Body of pancreas (tissue), 4 donors: ENCODE measurements at regions not wholly inside any gene's neighbourhood (a gene's known extent, or its start where the extent isn't known, plus 50 kb on each side); places are given as distances from the start of the nearest gene placed in this dataset.

Experiments used
- ATAC-seq: fragments of 150-250 bp; one replicate; pipeline ENCODE4 v1.9.1; 2016
- DNase-seq, 4 donors: peaks; one replicate each; pipeline ENCODE4 v3.0.0-alpha.2; 2019
- H3K27ac ChIP-seq, 4 donors: fragments of 200-600 bp; sonication (generic); 1 replicate in 3 of 4; 2 replicates in 1 of 4; pipeline versions ENCODE4 v1.5.1 to v1.6.1; 2016 to 2019; ENCODE audit warnings: mild to moderate bottlenecking in 1 of 4, mixed read lengths in 1 of 4, moderate library complexity in 1 of 4
- H3K27me3 ChIP-seq, 2 donors: fragments of 200-600 bp; sonication (generic); one replicate each; pipeline ENCODE4 v1.6.0; 2016; ENCODE audit warnings: mild to moderate bottlenecking in 1 of 2
- H3K36me3 ChIP-seq, 2 donors: fragments of 200-600 bp; sonication (generic); replicated peaks in 1 of 2; 2 replicates each; pipeline ENCODE4 v1.5.1; 2016; ENCODE audit warnings: low read depth in 2 of 2; ENCODE audit not compliant: insufficient read depth in 1 of 2
- H3K4me1 ChIP-seq: fragments of 200-600 bp; sonication (generic); one replicate; pipeline ENCODE4 v1.6.0; 2016
- H3K4me3 ChIP-seq, 2 donors: fragments of 200-600 bp; sonication (generic); 1 replicate in 1 of 2; 2 replicates in 1 of 2; pipeline ENCODE4 v1.5.1; 2016 to 2019
- H3K9me3 ChIP-seq, 3 donors: fragments of 200-600 bp; sonication (generic); 1 replicate in 2 of 3; 2 replicates in 1 of 3; pipeline ENCODE4 v1.5.1; 2016
- POLR2A ChIP-seq, 3 donors: fragments of 450-650 bp; IDR thresholded peaks; one replicate each; pipeline ENCODE4 v1.6.1; 2016; ENCODE audit warnings: antibody characterized with exemption in 3 of 3, mild to moderate bottlenecking in 2 of 3
- WGBS, 2 donors: methylation state at CpG; one replicate each; pipeline ENCODE4 v1.1.5; 2017; 5-methylcytosine and 5-hydroxymethylcytosine counted together
- intact Hi-C: fragments of 100-400 bp; cut with DNase I; formaldehyde crosslinking; loops from one replicate; pipeline ENCODE4 v1.15.1; 2023
- TF ChIP-seq, protein P1 (sequence below), 7 experiments: fragments of 450-650 bp in 4 of 7; fragments of 200-600 bp in 3 of 7; sonication (generic) in 3 of 7; IDR thresholded peaks; one replicate each; pipeline ENCODE4 v1.5.1; 2016 to 2019; ENCODE audit warnings: antibody characterized with exemption in 7 of 7

DNA sequence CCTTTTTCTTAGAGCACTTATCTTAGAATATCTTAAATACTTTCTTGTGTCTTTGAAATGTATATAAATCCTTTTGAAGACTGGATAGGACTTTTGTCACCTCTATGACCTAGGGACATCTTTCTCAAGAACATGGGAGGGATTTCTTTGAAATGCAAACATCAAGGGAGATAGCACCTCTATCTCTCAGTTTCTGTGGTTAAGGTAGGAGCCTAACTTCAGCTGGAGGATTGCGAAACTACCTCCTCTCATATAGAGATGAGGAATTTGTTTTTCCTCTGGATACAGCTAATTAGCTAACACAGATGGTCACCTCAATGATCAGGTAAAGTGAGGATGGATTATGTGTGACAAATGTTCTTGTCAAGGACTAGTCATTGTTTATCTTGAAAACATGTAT lies 631.3 kb upstream of the IMPG1 start:
- H3K36me3 ChIP-seq: no peaks in the 10 kb centered on the region
- no peaks in the 10 kb centered on the region for H3K9me3 ChIP-seq
- TF ChIP-seq, protein P1, sequence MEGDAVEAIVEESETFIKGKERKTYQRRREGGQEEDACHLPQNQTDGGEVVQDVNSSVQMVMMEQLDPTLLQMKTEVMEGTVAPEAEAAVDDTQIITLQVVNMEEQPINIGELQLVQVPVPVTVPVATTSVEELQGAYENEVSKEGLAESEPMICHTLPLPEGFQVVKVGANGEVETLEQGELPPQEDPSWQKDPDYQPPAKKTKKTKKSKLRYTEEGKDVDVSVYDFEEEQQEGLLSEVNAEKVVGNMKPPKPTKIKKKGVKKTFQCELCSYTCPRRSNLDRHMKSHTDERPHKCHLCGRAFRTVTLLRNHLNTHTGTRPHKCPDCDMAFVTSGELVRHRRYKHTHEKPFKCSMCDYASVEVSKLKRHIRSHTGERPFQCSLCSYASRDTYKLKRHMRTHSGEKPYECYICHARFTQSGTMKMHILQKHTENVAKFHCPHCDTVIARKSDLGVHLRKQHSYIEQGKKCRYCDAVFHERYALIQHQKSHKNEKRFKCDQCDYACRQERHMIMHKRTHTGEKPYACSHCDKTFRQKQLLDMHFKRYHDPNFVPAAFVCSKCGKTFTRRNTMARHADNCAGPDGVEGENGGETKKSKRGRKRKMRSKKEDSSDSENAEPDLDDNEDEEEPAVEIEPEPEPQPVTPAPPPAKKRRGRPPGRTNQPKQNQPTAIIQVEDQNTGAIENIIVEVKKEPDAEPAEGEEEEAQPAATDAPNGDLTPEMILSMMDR (IDR thresholded peaks at IDR 0.05): no peak
- no peak for TF ChIP-seq POLR2A (IDR thresholded peaks at IDR 0.05)
- no peaks in the 10 kb centered on the region for H3K27me3 ChIP-seq
- no peak overlapping the region for H3K27ac ChIP-seq
- 71 to 85% methylated on average over 1 of the region's 1 CpG for WGBS, 2 donors
- ATAC-seq: no peak
- no peak overlapping the region for H3K4me3 ChIP-seq
- intact Hi-C loops: loop anchor here (10.0 kb wide), 1 partner anchor 161 kb away; no protein-coding TSS in a partner anchor
- DNase-seq: no peak
- no peaks in the 10 kb centered on the region for H3K4me1 ChIP-seq

DNA sequence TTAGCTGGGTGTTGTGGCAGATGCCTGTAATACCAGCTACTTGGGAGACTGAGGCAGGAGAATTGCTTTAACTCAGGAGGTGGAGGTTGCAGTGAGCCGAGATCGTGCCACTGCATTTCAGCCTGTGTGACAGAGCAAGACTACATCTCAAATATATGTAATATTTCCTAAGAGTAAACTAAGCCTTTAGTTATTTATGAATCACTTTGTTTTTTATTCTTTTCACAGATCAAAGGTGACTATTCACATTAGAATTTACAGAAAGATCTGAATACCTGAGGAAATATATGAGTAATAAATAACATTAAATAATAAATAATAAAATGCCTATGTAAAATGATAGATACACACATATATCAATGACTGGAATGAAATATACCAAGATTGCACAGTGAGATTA lies 630.8 kb upstream of the IMPG1 start:
- Histone ChIP-seq H3K36me3 (no peaks in the 10 kb centered on the region), H3K4me1 (no peaks in the 10 kb centered on the region), H3K9me3 (no peaks in the 10 kb centered on the region), H3K27ac (no peak overlapping the region), H3K27me3 (no peaks in the 10 kb centered on the region), H3K4me3 (no peak overlapping the region)
- 88 to 91% methylated on average over 2 of the region's 2 CpGs for WGBS, 2 donors
- intact Hi-C loops: loop anchor here (10.0 kb wide), 1 partner anchor 162 kb away; no protein-coding TSS in a partner anchor
- TF ChIP-seq, protein P1 (IDR thresholded peaks at IDR 0.05): no peak
- no peak for TF ChIP-seq POLR2A (IDR thresholded peaks at IDR 0.05)
- DNase-seq (no peak), ATAC-seq (no peak)

DNA sequence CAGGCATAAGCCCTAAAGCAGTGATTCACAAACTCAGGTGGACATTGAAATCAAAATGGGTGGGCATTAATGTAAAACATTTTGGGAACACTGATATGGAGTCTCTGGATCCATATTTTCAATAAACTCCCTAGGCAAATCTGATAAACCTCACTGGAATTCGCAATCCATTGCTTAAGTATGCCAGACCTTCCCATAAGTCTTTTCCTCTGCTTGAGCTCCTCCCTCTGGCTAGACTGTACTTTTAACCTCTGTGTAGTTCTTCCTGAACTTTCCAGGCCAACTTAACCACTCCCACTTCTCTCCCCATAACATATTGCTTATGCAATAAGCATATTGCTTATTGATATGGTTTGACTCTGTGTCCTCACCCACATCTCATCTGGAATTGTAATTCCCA lies 629.7 kb upstream of the IMPG1 start:
- H3K4me3 ChIP-seq: no peak overlapping the region
- H3K9me3 ChIP-seq: no peaks in the 10 kb centered on the region
- no peaks in the 10 kb centered on the region for H3K4me1 ChIP-seq
- TF ChIP-seq, protein P1 (IDR thresholded peaks at IDR 0.05): no peak
- intact Hi-C loops: loop anchor here (10.0 kb wide), 1 partner anchor 163 kb away; no protein-coding TSS in a partner anchor
- H3K36me3 ChIP-seq: no peaks in the 10 kb centered on the region
- ATAC-seq (peak; percentile 40), DNase-seq (no peak)
- 39 to 76% methylated on average over 1 of the region's 1 CpG for WGBS, 2 donors
- H3K27ac ChIP-seq: no peak overlapping the region
- H3K27me3 ChIP-seq: no peaks in the 10 kb centered on the region

DNA sequence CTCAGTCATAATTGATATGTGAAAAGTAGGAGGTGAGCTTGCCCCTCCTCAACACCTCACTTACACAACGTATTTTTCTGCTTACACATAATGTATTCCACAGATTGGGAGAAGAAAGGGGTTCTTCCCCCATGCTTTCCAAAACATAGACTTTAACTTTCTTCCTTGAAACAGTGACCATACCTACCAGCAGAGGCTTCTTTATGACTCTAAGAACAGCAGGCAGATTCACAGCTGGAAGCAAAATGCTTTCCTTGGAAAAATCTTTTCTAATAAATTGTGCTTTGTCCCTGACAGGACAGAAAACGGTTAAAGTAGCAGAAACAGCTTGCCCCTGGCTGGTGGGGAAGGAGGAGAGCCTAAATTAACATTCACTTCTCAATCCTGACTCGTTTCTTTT lies 629.1 kb upstream of the IMPG1 start:
- DNase-seq (no peak), ATAC-seq (peak; percentile 52)
- H3K27me3 ChIP-seq: no peaks in the 10 kb centered on the region
- intact Hi-C loops: loop anchor here (10.0 kb wide), 1 partner anchor 163 kb away; no protein-coding TSS in a partner anchor
- H3K27ac ChIP-seq: no peak overlapping the region
- no peaks in the 10 kb centered on the region for H3K36me3 ChIP-seq
- H3K4me3 ChIP-seq: no peak overlapping the region
- no peak for TF ChIP-seq POLR2A (IDR thresholded peaks at IDR 0.05)
- TF ChIP-seq, protein P1 (IDR thresholded peaks at IDR 0.05): peak in 1 of 7 experiments; percentile 28
- H3K4me1 ChIP-seq: no peaks in the 10 kb centered on the region
- 39 to 49% methylated on average over 3 of the region's 3 CpGs for WGBS, 2 donors
- H3K9me3 ChIP-seq: no peaks in the 10 kb centered on the region

DNA sequence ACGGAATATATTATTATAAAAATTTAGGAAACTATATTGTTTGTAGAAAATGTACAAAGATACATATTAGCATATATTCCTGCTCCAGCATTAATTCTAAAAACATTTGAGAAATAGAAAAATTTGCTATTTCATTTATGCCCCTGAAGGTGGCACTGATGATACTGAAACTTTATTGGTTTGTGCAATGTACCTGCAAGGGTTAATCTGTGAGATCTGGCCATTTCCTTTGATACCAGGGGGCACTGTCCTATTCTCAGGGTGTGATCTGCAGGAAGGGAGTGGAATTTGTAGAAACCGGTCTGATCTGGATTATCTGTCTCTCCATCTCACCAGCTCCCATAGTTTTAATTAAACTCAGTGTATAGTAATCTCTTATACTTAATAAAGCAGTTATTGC lies 625.1 kb upstream of the IMPG1 start:
- H3K4me1 ChIP-seq: no peaks in the 10 kb centered on the region
- no peaks in the 10 kb centered on the region for H3K9me3 ChIP-seq
- no peaks in the 10 kb centered on the region for H3K27me3 ChIP-seq
- no peak overlapping the region for H3K4me3 ChIP-seq
- ATAC-seq (no peak), DNase-seq (no peak)
- TF ChIP-seq, protein P1 (IDR thresholded peaks at IDR 0.05): peak in 4 of 7 experiments; percentile 17 to 30 (median 22)
- TF ChIP-seq POLR2A (IDR thresholded peaks at IDR 0.05): no peak
- WGBS, 2 donors: 42 to 52% methylated on average over 2 of the region's 2 CpGs
- H3K27ac ChIP-seq: no peak overlapping the region
- intact Hi-C loops: loop anchor here (10.0 kb wide), 1 partner anchor 187 kb away; no protein-coding TSS in a partner anchor
- H3K36me3 ChIP-seq: no peaks in the 10 kb centered on the region
